ENCODE measurements at regions not wholly inside any gene's neighbourhood (a gene's known extent, or its start where the extent isn't known, plus 50 kb on each side); places are given as distances from the start of the nearest gene placed in this dataset.

GRCh38 chr7:42709284-42709683, 202.6 kb downstream of the C7orf25 start:
- ATAC-seq: no peak
- 0 out of 5 replicates have a peak, but pooled peaks cover 0 to 3% of the 10 kb centered on the region in 2 experiments for H3K27me3 ChIP-seq (ENCODE audit: control insufficient read depth in 2 of 2, insufficient read depth in 2 of 2, low read length in 2 of 2)
- H3K9me3 ChIP-seq (replicated peaks; ENCODE audit: control insufficient read depth, insufficient read depth, low read depth, low read length): no peaks in the 10 kb centered on the region
- H3K79me2 ChIP-seq (ENCODE audit: control insufficient read depth, insufficient read depth, low read length): peaks cover 3% of the 10 kb centered on the region; the same call in 1 of the 3 replicates
- no peak overlapping the region for H2AFZ ChIP-seq (ENCODE audit: low read depth, low read length)
- H3K4me1 ChIP-seq (replicated peaks in 1 of 2; ENCODE audit: control insufficient read depth in 2 of 2, insufficient read depth in 2 of 2, low read length in 2 of 2): peaks cover 0 to 4% of the 10 kb centered on the region in 2 experiments; a peak in 1 of 5 replicates
- no peak overlapping the region for H3K4me2 ChIP-seq (ENCODE audit: insufficient read depth, low read length)
- H4K20me1 ChIP-seq (replicated peaks; ENCODE audit: control insufficient read depth, insufficient read depth, low read length): no peaks in the 10 kb centered on the region
- BruUV-seq (replicated peaks): no TSS peak
- H3K4me3 ChIP-seq: no peak overlapping the region
- in situ Hi-C loops (cut with MboI): no loop called here
- H3K36me3 ChIP-seq (ENCODE audit: control insufficient read depth, insufficient read depth, low read length): no peaks in the 10 kb centered on the region
- 0% methylated on average over 3 of the region's 3 CpGs for WGBS (ENCODE audit: insufficient coverage, low coverage, missing lambda C conversion rate)
- intact Hi-C loops (cut with micrococcal nuclease): loop anchor here (10.0 kb wide), 1 partner anchor 694 kb away; no protein-coding TSS in a partner anchor
- TF ChIP-seq SMARCA4 (IDR thresholded peaks at IDR 0.05) (no peak), DIDO1 (tag; IDR thresholded peaks at IDR 0.05; ENCODE audit: low read depth) (no peak), UBTF (IDR thresholded peaks at IDR 0.05; ENCODE audit: borderline replicate concordance in 1 of 2, low read depth in 2 of 2, low read length in 2 of 2) (no peak), PPARD (CRISPR knock-in tag; IDR thresholded peaks at IDR 0.05) (no peak), FOXK1 (CRISPR knock-in tag; IDR thresholded peaks at IDR 0.05; ENCODE audit: borderline replicate concordance) (no peak), THRAP3 (IDR thresholded peaks at IDR 0.05; ENCODE audit: borderline replicate concordance) (no peak), RBM15 (IDR thresholded peaks at IDR 0.05; ENCODE audit: insufficient read depth, low read length) (no peak), NONO (IDR thresholded peaks at IDR 0.05; ENCODE audit: low read depth in 2 of 2, low read length in 1 of 2) (no peak), YBX1 (IDR thresholded peaks at IDR 0.05) (no peak), MCM3 (IDR thresholded peaks at IDR 0.05) (no peak)
- no peak overlapping the region for H3K9ac ChIP-seq (ENCODE audit: insufficient read depth in 1 of 2, low read depth in 2 of 2, low read length in 2 of 2)
- CTCF ChIA-PET (ENCODE audit: low intra/inter-chr PET ratio): no interaction called here
- POLR2A ChIA-PET: interaction anchor here (0.6 kb wide), 1 partner anchor 167 kb away, joined by 3 read pairs; no protein-coding TSS in a partner anchor
- no peak for DNase-seq (ENCODE audit: extremely low read depth in 1 of 4, low spot score in 3 of 4)
- H3K9me1 ChIP-seq (ENCODE audit: control insufficient read depth, insufficient read depth, low read length): no peaks in the 10 kb centered on the region
- no peak overlapping the region for H3K27ac ChIP-seq (ENCODE audit: extremely low read depth, low read depth, low read length)
- no peak for FAIRE-seq

All from K562 (cell line).